ENCODE measurements at regions not wholly inside any gene's neighbourhood (a gene's known extent, or its start where the extent isn't known, plus 50 kb on each side); places are given as distances from the start of the nearest gene placed in this dataset.

GRCh38 chr16:85524365-85524629 lies 88.8 kb upstream of the GSE1 start:
- H3K4me3 ChIP-seq (ENCODE audit: low read depth, low read length): no peak overlapping the region
- no peak for FAIRE-seq
- DNase-seq (ENCODE audit: low read depth): no peak

GRCh38 chr16:85524630-85525419 lies 88.3 kb upstream of the GSE1 start:
- no peak for FAIRE-seq
- TF ChIP-seq CTCF (IDR thresholded peaks at IDR 0.05; ENCODE audit: insufficient read depth, low read length, severe bottlenecking): no peak
- Histone ChIP-seq H3K36me3 (ENCODE audit: control insufficient read depth, insufficient read depth, low read length) (no peaks in the 10 kb centered on the region), H3K27me3 (ENCODE audit: control insufficient read depth, insufficient read depth, low read length) (no peaks in the 10 kb centered on the region), H3K4me3 (ENCODE audit: low read depth, low read length) (no peak overlapping the region)
- DNase-seq (ENCODE audit: low read depth): peak; percentile 71

More at GRCh38 chr16:85524365-85524629, 88.8 kb upstream of the GSE1 start:
- no peaks in the 10 kb centered on the region for H3K36me3 ChIP-seq (ENCODE audit: control insufficient read depth, insufficient read depth, low read length)
- TF ChIP-seq CTCF (IDR thresholded peaks at IDR 0.05; ENCODE audit: insufficient read depth, low read length, severe bottlenecking): no peak
- no peaks in the 10 kb centered on the region for H3K27me3 ChIP-seq (ENCODE audit: control insufficient read depth, insufficient read depth, low read length)

- FAIRE-seq (no peak), DNase-seq (ENCODE audit: low read depth) (no peak)
- no peak for TF ChIP-seq CTCF (IDR thresholded peaks at IDR 0.05; ENCODE audit: insufficient read depth, low read length, severe bottlenecking)
- Histone ChIP-seq H3K4me3 (ENCODE audit: low read depth, low read length) (no peak overlapping the region), H3K27me3 (ENCODE audit: control insufficient read depth, insufficient read depth, low read length) (no peaks in the 10 kb centered on the region), H3K36me3 (ENCODE audit: control insufficient read depth, insufficient read depth, low read length) (no peaks in the 10 kb centered on the region)
Observed at GRCh38 chr16:85525420-85526184, 87.5 kb upstream of the GSE1 start.

DNA sequence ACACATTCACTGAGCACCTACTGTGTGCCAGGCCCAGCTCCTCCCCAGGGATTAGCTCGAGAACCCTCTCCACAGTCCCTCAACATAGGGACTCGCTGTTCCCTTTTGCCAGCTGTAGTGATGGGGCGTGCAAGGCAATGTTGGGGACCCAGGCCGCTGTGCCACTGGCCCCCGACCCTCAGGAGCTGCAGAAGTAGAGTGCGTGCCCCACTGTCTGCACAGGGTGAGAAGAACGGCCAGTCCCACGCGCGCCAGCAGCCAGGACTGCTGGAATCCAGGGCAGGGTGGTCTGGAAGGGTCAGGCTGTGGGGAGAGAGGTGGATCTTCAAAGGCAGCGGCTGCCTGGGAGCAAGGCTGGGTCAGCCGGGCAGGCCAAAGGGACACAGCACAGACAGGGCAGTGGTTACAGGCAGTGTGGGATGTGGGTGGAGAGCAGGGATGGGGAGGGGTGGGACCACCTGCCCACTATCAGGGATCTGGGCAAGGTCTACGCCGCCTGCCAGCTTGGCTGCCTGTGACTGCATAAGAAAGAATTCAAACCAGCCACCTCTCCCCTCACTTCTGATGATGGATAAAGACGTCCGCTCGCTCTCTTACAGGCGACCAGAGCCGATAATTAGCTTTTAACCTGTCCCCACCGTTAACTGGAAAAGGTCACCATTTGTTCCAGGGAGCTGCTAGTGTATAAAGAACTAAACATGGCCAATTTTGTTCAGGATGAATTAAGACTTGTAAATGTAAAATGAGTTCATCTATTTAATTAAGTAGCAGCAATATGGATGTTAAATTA lies 86.7 kb upstream of the GSE1 start:
- TF ChIP-seq CTCF (IDR thresholded peaks at IDR 0.05; ENCODE audit: insufficient read depth, low read length, severe bottlenecking): no peak
- FAIRE-seq: no peak

DNA sequence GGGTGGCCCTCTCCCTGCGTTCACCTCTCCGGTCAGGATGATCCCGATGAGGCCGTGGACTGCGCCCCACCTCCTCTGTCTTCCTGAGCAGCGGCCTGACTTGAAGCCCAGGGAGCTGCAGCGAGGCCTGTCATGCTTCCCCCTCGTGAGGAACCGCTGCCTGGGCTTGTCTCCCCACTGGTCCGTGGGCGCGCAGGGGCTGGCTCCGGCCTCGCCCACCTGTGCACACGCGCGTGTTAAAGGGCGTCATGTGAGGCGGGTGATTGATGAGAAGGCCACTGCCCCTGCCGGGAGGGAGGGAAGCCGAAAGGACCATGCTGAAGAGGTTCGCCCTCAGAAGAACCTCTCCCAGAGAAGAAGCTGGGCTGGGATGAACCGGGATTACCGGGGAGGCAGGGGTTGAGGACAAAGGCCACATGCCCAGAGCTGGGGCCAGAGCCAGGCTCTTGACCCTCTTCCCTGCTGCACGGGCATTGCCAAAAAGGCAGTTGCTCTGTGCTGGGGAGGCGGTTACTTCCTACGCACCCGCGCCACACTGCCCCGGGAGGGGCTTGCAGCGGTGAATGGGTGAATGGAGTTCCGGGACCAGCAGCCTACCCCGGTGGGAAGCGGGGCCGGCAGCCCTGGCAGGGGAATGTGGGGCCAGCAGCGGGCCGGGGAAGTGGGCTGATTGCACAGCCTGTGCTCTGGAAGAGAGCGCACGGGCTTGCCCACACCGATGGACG lies 85.9 kb upstream of the GSE1 start:
- DNase-seq (ENCODE audit: low read depth): no peak
- H3K4me3 ChIP-seq (ENCODE audit: low read depth, low read length): no peak overlapping the region
- no peak for FAIRE-seq
- H3K27me3 ChIP-seq (ENCODE audit: control insufficient read depth, insufficient read depth, low read length): no peaks in the 10 kb centered on the region
- TF ChIP-seq CTCF (IDR thresholded peaks at IDR 0.05; ENCODE audit: insufficient read depth, low read length, severe bottlenecking): no peak
- no peaks in the 10 kb centered on the region for H3K36me3 ChIP-seq (ENCODE audit: control insufficient read depth, insufficient read depth, low read length)

More for the DNA sequence above, 86.7 kb upstream of the GSE1 start:
- Histone ChIP-seq H3K27me3 (ENCODE audit: control insufficient read depth, insufficient read depth, low read length) (no peaks in the 10 kb centered on the region), H3K36me3 (ENCODE audit: control insufficient read depth, insufficient read depth, low read length) (no peaks in the 10 kb centered on the region), H3K4me3 (ENCODE audit: low read depth, low read length) (no peak overlapping the region)
- no peak for DNase-seq (ENCODE audit: low read depth)

All from bronchial epithelial cell (primary cell).